NCI-H2227 (cell line): ENCODE measurements at regions not wholly inside any gene's neighbourhood (a gene's known extent, or its start where the extent isn't known, plus 50 kb on each side); places are given as distances from the start of the nearest gene placed in this dataset.

Experiments used
- DNase-seq: peaks from one replicate; lab custom pipeline; 2025; ENCODE audit not compliant: unreplicated experiment; lab: John Stamatoyannopoulos, UW

DNA sequence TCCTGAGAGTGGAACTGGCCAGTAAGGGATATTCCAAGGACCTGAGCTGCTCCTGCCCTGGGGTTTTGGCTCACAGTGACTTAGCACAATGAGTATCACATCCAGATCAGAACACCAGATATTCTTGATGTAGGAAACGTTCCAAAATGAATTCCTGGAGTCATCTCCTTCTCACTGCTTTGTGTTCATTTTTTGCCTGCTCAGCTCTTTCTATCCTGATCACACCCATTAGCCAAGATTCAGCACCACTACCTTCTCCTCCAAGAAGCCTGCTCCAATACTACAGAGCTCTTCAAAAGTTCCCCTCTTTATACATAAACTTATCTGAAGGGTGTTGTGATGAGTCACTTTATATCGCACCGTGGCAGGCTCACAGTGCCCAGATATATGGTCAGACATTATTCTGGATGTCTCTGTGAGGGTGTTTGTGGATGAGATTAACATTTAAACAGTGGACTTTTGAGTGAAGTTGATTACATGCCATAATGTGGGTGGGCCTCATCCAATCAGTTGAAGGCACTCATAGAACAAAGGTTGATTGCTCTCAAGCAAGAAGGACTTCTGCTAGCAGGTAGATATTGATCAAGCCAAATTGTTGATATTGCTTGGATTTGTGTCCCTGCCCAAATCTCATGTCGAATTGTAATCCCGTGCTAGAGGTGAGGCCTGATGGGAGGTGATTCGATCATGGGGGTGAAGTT, 1155.2 kb upstream of the AUTS2 start:
- DNase-seq, result no peak

DNA sequence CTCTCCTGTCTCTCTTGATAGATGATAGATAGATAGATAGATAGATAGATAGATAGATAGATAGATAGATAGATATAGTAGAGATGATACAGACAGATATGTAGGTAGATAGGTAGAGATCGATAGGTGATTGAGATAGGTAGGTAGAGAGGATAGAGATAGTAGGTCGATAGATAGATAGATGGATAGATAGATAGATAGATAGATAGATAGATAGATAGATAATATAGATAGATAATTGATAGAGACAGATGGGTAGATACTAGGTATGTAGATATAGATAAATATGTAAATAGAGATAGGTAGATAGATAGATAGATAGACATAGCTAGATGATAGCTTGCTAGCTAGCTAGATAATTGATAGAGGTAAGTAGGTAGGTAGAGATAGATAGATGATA, 1154.2 kb upstream of the AUTS2 start:
- no peak for DNase-seq

DNA sequence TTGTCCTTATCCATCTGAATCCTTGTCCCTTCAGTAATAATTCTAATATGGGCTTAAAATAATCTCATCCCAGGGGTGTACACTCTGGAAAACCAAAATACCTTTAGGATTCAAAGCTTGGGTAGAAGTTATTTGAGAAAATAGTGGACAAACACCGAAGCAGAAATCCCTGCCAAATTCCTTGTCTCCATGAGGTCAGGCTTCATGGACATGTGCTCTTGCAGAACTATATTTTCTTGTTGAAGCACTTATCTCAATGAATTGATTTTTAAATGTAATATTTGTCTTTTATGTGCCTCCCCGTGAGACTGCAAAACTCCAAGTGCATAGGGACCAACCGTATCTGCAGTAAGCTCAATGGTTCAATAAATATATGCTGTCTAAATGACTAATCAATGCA, 1153.3 kb upstream of the AUTS2 start:
- no peak for DNase-seq

DNA sequence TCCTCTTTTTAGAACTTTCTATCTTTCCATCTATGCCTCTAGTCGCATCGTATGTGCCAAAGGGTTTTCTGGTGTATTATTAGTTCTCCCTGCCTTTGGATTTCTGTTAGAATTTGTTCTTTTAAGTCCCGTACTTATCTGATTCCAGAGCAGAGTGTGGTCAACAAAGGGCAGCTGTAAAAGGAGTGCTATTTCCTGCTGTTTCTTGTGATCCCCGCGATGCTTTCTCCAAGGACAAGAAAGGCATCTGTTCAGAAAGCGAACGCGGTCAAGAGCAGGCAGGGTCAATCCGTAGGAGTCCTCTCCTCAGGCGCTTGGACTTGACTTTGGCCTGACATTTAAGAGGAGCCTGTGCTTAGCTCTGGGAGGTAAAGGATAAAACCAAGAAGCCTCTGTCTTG, 1152.1 kb upstream of the AUTS2 start:
- DNase-seq, result no peak

DNA sequence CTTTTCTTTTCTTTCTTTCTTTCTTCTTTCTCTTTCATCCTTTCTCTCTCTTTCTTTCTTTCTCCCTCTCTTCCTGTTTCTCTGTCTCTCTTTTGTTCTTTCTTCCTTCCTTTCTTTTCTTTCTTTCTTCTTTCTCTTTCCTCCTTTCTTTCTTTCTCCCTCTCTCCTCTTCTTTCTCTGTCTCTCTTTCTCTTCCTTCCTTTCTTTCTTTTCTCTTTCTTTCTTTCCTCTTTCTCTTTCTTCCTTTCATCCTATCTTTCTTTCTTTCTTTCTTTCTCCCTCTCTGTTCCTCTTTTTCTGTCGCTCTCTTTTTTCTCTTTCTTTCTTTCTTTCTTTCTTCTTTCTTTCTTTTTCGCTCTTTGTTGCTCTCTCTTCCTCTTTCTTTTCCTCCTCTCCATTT, 1149.2 kb upstream of the AUTS2 start:
- no peak for DNase-seq

DNA sequence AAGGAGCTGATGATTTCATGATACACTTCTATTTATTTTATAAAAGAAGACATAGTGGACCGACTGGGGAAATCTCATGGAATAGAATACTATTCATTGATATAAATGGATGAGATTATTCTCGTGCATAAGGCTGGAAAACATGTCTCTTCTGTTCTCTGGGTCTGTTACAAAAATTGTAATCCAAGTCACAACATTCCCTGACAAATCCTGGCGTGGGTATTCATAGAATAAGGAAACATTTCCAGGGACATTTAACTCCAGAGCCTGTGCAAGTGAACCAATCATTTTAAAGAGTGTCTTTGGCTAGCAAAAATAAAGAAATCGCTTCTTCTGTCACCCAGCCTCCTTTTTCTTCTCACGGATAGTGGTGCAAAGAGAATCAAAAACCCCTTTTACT, 1148.5 kb upstream of the AUTS2 start:
- no peak for DNase-seq

DNA sequence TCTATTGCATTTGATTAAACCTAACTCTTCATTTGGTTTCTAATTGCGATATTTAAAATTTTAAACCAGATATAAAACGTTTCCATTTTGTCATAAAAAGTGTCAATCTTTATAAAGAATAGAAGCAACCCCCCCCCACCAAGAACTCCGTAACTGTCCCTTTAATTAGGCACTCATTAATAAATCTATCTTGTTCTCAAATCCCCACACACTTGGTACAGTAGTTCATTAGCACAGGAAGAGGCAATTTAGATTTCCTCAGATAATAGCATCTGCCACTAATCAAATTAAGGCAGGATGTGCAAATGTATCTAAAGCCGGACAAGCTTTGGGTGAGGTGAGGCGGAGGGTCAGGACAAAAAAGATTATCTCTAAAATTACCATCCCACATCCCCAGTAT, 1143.3 kb upstream of the AUTS2 start:
- no peak for DNase-seq

DNA sequence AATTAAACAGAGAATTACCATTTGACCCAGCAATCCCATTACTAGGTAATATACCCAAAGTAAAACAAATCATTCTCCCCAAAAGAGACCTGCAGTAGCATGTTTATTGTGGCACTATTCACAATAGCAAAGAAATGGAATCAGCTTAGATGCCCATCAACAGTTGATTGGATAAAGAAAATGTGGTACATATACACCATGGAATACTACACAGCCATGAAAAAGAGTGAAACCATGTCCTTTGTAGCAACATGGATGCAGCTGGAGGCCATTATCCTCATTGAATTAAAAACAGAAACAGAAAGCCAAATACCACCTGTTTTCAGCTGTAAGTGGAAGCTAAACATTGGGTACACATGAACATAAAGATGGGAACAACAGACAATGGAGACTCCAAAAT, 1141.8 kb upstream of the AUTS2 start:
- no peak for DNase-seq

DNA sequence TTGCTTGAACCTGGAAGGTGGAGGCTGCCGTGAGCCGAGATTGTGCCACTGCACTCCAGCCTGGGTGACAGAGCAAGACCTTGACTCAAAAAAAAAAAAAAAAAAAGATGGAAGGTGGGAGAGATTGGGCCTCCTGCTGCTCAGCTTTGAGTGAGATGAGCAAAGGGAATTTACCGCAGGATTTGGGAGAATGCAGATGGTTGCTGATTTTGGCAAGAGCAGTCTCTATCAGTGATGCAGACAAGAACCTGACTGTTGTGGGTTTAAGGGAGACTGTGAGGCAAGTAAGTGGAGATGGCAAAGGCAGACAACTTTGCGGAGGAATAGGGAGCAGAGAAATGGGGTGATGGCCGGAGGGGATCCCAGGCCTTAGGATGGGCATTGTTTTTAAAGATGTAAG, 1140.8 kb upstream of the AUTS2 start:
- DNase-seq, result no peak

DNA sequence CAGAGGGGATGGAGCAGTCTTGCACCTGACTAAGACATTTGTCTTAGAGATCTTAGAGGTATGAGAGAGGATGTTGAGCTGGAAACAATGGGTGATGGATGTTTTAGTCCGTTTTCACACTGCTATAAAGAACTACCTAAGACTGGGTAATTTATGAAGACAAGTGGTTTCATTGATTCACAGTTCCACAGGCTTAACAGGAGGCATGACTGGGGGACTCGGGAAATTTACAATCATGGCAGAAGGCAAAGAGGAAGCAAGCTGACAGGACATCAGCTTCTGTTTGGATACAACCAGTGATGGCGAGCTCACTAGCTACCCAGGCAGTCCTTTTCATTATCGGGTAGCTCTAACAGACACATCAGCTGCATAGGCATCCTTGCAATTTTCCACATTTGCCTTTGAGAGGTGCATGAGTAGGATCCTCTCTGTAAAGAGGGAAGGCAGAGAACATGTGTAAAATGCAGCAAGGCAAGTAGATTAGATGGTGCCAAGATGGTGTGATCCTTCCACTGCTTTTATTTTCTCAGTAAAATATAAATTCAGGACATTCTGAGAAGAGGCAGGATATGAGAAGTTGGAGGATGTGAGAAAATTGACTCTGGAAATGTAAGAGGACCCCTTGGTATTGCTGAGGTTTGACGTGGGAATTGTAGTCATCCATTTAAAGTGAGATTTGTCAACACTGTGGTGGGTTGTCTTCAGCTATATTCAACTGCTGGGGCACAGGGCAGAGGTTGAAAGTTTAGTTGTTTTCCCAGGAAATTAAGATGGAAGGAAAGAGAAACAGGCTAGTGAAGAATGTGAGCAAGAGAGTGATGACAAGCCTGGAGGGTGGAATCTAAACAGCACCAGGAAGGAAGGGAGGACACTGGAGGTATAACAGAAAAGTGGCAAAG, 1140.0 kb upstream of the AUTS2 start:
- DNase-seq, result no peak

DNA sequence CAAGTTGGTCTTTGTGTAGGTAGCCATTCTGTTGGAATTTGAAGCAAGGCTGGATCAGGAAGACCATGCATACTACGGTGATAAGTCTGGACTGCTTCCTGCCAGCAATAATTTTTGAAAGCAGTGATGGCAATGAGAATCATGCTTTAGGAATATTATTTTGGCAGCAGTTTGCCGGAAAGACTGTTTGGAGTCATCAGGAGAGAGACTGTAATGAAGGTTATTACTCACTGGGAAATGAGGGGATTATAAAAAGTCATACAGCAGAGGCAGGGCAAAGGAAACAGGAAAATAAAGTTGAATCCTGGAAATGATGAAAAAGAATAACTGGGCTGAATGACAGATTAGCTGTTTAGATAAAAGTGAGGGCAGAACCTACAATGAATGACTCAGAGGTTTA, 1136.8 kb upstream of the AUTS2 start:
- no peak for DNase-seq

DNA sequence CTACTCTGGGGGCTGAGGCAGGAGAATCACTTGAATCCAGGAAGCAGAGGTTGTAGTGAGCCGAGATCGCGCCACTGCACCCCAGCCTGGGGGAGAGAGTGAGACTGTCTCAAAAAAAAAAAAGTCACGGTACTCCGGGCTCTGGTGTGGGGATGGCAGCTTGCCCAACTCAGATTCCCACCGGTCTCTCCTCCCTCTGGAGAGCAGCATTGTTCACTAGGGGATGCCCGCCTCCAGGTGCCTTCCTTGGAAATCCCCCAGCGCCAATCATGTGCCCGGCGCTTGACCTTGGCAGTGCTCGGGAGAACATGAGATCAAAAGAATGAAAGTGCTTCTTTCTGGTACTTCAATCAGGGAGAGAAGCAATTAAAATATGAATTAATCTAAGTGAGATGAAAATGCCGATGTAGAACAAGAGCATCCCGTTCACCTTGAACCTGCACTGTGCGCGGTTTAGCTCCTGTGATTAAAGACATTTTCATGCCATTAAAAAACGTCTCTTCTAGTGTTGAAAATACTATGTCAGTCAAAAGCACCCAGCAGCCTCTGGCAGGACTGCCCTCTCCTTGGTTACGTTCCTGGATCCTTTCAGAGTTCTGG, 1127.3 kb upstream of the AUTS2 start:
- DNase-seq, result no peak

DNA sequence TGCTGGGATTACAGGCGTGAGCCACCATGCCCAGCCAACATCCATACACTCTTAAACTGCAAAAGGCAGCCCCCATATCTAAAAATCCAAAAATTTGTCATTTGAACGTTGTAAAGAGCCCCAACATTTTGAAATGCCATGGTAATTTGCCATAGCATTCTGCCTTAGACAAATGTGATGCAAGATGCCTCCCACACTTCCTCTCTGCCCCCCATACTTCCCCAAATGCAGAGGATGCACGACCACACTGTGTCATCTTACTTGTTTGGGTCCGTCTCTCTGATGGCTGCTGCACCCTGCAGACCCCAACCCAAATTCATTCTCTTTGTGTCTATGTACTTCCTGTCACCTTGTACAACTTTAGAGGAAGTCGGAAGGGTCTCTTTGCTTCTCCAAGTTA, 1125.6 kb upstream of the AUTS2 start:
- DNase-seq, result no peak

DNA sequence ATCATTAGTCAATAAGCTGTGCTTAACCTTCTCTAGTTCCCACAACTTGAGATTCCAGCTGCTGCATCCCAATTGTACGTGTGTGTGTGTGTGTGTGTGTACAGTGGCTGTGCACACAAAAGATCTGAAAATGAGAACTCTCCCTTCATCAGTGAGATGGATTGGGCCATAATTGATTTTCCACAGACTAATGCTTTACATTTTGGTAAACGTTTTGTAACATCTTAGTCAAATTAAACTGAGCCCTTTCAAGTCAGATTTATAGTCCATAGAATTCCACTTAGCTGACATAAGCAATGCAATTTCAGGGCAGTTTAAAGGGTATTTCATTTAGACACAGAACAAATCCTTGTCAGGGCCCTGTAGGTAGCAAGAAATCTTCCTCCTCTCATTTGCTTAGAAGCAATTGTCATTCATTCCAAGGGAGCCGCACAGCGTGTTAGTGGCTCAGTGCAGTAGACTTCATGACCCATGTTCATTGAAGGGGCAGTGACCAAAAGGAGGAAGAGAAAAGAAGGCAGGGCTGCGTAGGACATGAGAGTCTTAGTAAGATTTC, 1123.5 kb upstream of the AUTS2 start:
- DNase-seq, result no peak

DNA sequence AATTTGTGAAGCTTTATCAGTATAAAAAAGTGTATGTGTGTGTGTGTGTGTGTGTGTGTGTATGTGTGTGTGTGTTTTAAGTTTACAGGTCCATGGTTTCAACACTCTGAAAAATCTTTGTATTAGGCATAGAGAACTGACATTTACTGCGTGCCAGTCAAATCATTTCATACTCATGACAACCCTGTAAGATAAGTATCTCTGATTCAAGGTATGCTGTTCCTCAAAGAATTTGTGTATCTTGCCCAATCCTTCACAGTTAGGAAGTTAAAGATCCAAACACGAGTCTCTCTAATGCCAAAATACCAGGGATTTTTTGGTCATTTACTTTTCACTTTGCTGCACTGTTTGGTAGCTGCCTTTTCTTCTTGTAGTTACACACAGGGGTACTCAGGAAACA, 1121.3 kb upstream of the AUTS2 start:
- no peak for DNase-seq

DNA sequence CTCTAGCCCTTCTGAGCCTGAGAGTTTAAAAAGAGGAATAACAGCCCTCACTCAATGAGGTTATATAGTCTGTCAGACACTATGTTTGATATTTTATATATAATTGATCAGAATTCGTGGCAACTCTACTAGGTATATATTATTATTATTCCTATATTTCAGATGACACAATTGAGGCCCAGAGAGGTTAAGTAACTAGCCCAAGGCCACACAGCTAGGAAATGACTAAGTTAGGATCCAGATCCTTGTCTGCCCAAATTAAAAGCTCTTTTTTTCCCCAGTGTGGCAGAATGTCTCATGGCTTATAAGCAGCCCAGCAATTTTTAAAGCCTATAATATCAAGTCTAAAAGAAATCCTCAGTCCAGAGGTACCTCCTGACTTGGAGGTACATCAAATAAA, 1119.9 kb upstream of the AUTS2 start:
- no peak for DNase-seq

DNA sequence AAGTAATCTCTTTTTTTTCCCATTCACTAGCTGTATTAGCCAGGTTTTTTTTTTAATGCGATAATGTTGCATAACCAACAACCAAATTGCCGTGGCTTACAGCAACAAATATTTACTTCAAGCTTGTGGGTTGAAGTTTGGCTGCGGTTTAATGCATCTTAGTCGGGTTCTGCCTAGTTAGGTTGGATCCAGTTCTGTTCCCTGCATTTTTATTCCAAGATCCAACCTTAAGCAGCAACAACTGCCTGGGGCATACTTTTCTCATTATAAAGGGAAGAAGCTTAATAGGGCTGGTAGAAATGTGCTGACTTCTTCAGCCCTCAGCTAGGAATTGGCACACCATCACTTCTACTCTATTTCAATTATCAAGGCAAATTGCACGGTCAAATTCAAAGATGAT, 1115.5 kb upstream of the AUTS2 start:
- DNase-seq, result no peak

DNA sequence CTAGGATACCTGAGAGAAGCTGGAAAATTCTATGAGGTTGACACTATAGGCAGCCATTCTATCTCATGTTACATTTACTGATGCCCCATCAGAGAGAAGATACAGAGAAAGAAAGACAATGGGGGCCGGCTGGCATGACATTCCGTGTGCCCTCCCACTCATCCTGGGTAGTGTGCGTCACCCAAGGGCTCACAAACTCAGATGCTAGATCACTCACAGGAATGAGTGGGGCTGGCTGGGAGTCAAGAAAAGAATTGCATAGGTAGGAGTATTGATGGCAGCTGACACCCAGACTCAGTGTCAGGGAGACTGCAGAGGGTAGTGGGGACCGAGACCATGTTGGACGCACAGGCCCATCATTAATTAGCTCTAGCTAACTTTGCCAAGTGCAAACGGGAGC, 1113.5 kb upstream of the AUTS2 start:
- DNase-seq, result no peak

DNA sequence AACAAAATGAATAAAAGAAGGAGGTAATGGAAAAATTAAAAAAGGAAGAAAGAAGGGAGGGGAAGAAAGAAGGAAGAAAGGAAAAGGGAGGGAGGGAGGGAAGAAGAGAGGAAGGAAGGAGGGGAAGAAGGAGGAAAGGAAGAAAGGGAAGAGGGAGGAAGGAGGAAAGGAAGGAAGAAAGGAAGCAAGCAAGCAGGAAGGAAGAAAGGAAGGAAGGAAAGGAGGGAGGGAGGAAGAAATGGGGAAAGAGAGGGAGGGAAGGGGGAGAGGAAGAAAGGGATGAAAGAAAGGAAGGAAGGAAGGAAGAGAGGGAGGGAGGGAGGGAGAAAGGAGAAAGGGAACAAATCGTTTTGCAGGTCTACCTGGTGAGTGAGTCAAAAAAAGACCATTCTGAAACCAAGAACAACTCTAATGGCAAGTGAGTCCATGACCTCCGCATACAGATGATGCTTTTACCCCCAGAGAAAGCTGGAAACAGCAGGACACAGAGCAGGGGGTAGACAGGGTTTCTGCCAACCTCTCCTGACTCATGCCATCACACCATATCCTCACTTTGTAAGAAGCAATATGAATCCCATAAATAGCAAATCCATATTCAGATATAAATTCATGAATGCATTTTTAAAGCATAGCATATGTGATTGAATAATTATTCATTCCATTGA, 1112.9 kb upstream of the AUTS2 start:
- DNase-seq, result no peak

DNA sequence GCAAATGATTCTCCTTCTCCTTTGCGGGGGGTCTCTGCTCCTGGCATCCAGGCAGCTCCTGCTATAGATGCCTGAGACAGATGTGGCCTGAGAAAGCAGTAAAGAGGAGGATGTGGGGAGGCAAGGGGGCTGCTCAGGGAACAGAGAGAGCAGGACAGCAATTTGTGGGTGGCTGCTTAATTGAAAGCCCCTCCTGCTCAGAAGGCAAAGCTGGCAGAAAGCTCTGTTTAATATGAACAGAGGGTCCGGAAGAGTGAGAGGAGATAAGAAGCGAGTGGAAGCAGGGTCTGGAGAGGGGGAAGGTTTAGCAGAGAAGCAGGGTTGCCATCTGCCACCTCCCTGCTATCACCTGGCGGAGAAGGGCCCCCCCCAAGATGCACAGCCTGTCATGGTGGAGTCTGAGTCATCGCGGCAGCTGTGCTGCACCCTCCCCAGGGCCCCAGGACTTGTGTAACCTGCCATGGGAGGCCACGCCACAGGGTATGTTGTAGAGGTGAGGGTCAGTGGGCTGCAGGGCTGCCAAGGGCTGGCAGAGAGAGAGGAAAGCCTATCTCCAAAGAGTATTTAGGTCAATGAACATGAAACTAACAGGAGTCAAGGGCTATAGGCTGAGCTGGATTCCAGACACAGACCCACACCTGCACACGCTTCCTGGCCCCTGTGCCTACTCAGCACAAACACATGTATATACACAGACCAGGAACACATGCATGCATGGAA, 1109.8 kb upstream of the AUTS2 start:
- no peak for DNase-seq
